Lung (tissue), 11 donors: ENCODE measurements at regions not wholly inside any gene's neighbourhood (a gene's known extent, or its start where the extent isn't known, plus 50 kb on each side); places are given as distances from the start of the nearest gene placed in this dataset.
"Not testable (repeated sequence)": the region's sequence is repeated elsewhere in the genome, so short reads cannot be mapped to it uniquely, and the experiment has no call there.

Experiments
- ATAC-seq: fragments of 200-7000 bp; cut with Tn5 transposase; one replicate; pipeline ENCODE4 v1.9.1; 2020; ENCODE audit warnings: moderate number of reproducible peaks; ENCODE audit not compliant: insufficient read depth, low FRiP score
- DNase-seq, 3 donors: peaks; one replicate each; pipeline ENCODE4 v3.0.0-alpha.2; 2013 to 2017
- H3K27ac ChIP-seq, 2 donors: one replicate each; pipeline ENCODE4 v1.5.1; 2013; ENCODE audit warnings: mild to moderate bottlenecking in 2 of 2, moderate library complexity in 2 of 2, control low read depth in 1 of 2, inconsistent platforms in 1 of 2, low read depth in 1 of 2, low read length in 1 of 2
- H3K27me3 ChIP-seq, 3 donors: one replicate each; pipeline ENCODE4 v1.5.1; 2013; ENCODE audit warnings: low read length in 2 of 3; ENCODE audit not compliant: control insufficient read depth in 3 of 3, insufficient read depth in 3 of 3
- H3K36me3 ChIP-seq, 4 donors: one replicate each; pipeline ENCODE4 v1.5.1; 2013; ENCODE audit warnings: low read length in 4 of 4, mild to moderate bottlenecking in 1 of 4, moderate library complexity in 1 of 4; ENCODE audit not compliant: control insufficient read depth in 4 of 4, insufficient read depth in 4 of 4
- H3K4me1 ChIP-seq, 5 donors: one replicate each; pipeline ENCODE4 v1.5.1; 2013; ENCODE audit warnings: low read length in 5 of 5, mild to moderate bottlenecking in 2 of 5, moderate library complexity in 1 of 5; ENCODE audit not compliant: control insufficient read depth in 5 of 5, insufficient read depth in 5 of 5
- H3K4me3 ChIP-seq: one replicate; pipeline ENCODE4 v1.5.1; 2013; ENCODE audit warnings: mild to moderate bottlenecking, control low read depth, moderate library complexity
- H3K9ac ChIP-seq, 2 donors: one replicate each; pipeline ENCODE4 v1.5.1; 2013; ENCODE audit warnings: low read length in 2 of 2, control low read depth in 1 of 2; ENCODE audit not compliant: insufficient read depth in 1 of 2
- H3K9me3 ChIP-seq, 4 donors: one replicate each; pipeline ENCODE4 v1.5.1; 2013; ENCODE audit warnings: low read length in 3 of 4, mild to moderate bottlenecking in 1 of 4, moderate library complexity in 1 of 4; ENCODE audit not compliant: control insufficient read depth in 4 of 4, insufficient read depth in 3 of 4
- CTCF ChIP-seq: IDR thresholded peaks from 2 replicates; pipeline ENCODE4 v1.5.1; 2012; ENCODE audit warnings: mild to moderate bottlenecking; ENCODE audit errors: control extremely low read depth, extremely low read depth
- WGBS, 2 donors: extraction: QIAGEN DNeasy Blood & Tissue Kit; methylation state at CpG; one replicate each; pipeline ENCODE4 v1.1.7; 2013; 5-methylcytosine and 5-hydroxymethylcytosine counted together
- donor health status: control.
- donor health status: control.
- donor health status: Bipolar disorder and iron deficiency.
- donor health status: healthy.
- donor health status: DM: yes; HTN: yes; CAD: no.

GRCh38 chr21:24420689-24421088, 1186.6 kb downstream of the MRPL39 start:
- Histone ChIP-seq H3K9ac (no peak overlapping the region), H3K36me3 (no peaks in the 10 kb centered on the region), H3K4me3 (no peak overlapping the region), H3K4me1 (no peaks in the 10 kb centered on the region), H3K27ac (no peak overlapping the region), H3K27me3 (no peaks in the 10 kb centered on the region), H3K9me3 (peaks cover 0 to 21% (median 8%) of the 10 kb centered on the region in 4 donors)
- TF ChIP-seq CTCF = no peak
- no peak for DNase-seq
- 14 to 33% methylated on average over 1 of the region's 1 CpG for WGBS, 2 donors
- no peak for ATAC-seq

- H3K27me3 ChIP-seq, H3K36me3 ChIP-seq, DNase-seq, H3K4me1 ChIP-seq, H3K27ac ChIP-seq, H3K4me3 ChIP-seq, H3K9ac ChIP-seq, ATAC-seq: not testable (repeated sequence)
- peaks cover 0 to 21% (median 8%) of the 10 kb centered on the region in 4 donors for H3K9me3 ChIP-seq
Observed at GRCh38 chr21:24419641-24420040, 1187.6 kb downstream of the MRPL39 start.

- no peak for TF ChIP-seq CTCF
- ATAC-seq = no peak
Observed at GRCh38 chr21:24418671-24419070, 1188.6 kb downstream of the MRPL39 start.

GRCh38 chr21:24411429-24411828, 1195.9 kb downstream of the MRPL39 start:
- no peak overlapping the region for H3K27ac ChIP-seq
- no peak for ATAC-seq
- no peaks in the 10 kb centered on the region for H3K27me3 ChIP-seq
- no peak for DNase-seq
- H3K4me1 ChIP-seq = no peaks in the 10 kb centered on the region
- H3K9me3 ChIP-seq = no peaks in the 10 kb centered on the region
- no peak overlapping the region for H3K9ac ChIP-seq
- no peaks in the 10 kb centered on the region for H3K36me3 ChIP-seq
- no peak overlapping the region for H3K4me3 ChIP-seq
- no peak for TF ChIP-seq CTCF

More at GRCh38 chr21:24418671-24419070, 1188.6 kb downstream of the MRPL39 start:
- Histone ChIP-seq H3K4me1 (no peaks in the 10 kb centered on the region), H3K9me3 (peaks cover 0 to 21% (median 8%) of the 10 kb centered on the region in 4 donors), H3K4me3 (no peak overlapping the region), H3K9ac (no peak overlapping the region), H3K36me3 (no peaks in the 10 kb centered on the region), H3K27me3 (no peaks in the 10 kb centered on the region), H3K27ac (no peak overlapping the region)
- no peak for DNase-seq
